K562 (cell line): ENCODE measurements at regions not wholly inside any gene's neighbourhood (a gene's known extent, or its start where the extent isn't known, plus 50 kb on each side); places are given as distances from the start of the nearest gene placed in this dataset.

Source experiments
- ATAC-seq: fragments of 200-7000 bp; cut with Tn5 transposase; 3 replicates; pipeline ENCODE4 v1.9.1; 2020; ENCODE audit warnings: moderate library complexity
- BruUV-seq: library from RNA; stranded (reverse); fragments of 400-500 nt; replicated peaks from 2 replicates; lab custom pipeline; 2021; lab: Mats Ljungman, UMichigan
- CTCF ChIA-PET: fragments of 300-600 bp; formaldehyde crosslinking; extraction: SDS; loops from one replicate; lab custom pipeline; 2021; ENCODE audit warnings: low intra/inter-chr PET ratio; lab: Yijun Ruan, JAX
- POLR2A ChIA-PET: fragments of 300-600, 350-650 bp; sonication (Branson Sonifier 250); formaldehyde crosslinking; extraction: SDS; loops from one replicate; lab custom pipeline; 2021; ENCODE audit warnings: antibody characterized with exemption, inconsistent platforms; lab: Yijun Ruan, JAX
- DNase-seq, 4 experiments: peaks; one replicate each; pipeline versions ENCODE4 v3.0.0 to v3.0.0-alpha.2; 2011 to 2018; ENCODE audit warnings: low spot score in 3 of 4, mixed read lengths in 3 of 4; ENCODE audit errors: extremely low read depth in 1 of 4
- FAIRE-seq: peaks from 2 replicates; lab custom pipeline; 2011; peaks lifted over from hg19 to GRCh38; lab: Jason Lieb, UNC
- H2AFZ ChIP-seq: 2 replicates; pipeline ENCODE4 v1.6.0; 2011; ENCODE audit warnings: low read depth, low read length, control low read depth, inconsistent platforms
- H3K27ac ChIP-seq: fragments of 200-600 bp; 3 replicates; pipeline ENCODE4 v1.8.0; 2011; ENCODE audit warnings: low read depth, mild to moderate bottlenecking, control low read depth, inconsistent platforms, low read length, moderate library complexity, mixed read lengths; ENCODE audit errors: extremely low read depth
- H3K27me3 ChIP-seq, 2 experiments: fragments of 300-600 bp in 1 of 2; 2 replicates in 1 of 2; 3 replicates in 1 of 2; pipeline versions ENCODE4 v1.6.0 to v1.8.0; 2011; ENCODE audit warnings: inconsistent platforms in 2 of 2, low read length in 2 of 2, mild to moderate bottlenecking in 1 of 2, mixed read lengths in 1 of 2, moderate library complexity in 1 of 2; ENCODE audit not compliant: control insufficient read depth in 2 of 2, insufficient read depth in 2 of 2
- H3K36me3 ChIP-seq: fragments of 300-600 bp; 3 replicates; pipeline ENCODE4 v1.8.0; 2011; ENCODE audit warnings: mild to moderate bottlenecking, low read length, inconsistent platforms; ENCODE audit not compliant: control insufficient read depth, insufficient read depth
- H3K4me1 ChIP-seq, 2 experiments: fragments of 200-600 bp in 1 of 2; replicated peaks in 1 of 2; 2 replicates in 1 of 2; 3 replicates in 1 of 2; pipeline versions ENCODE4 v1.5.1 to v1.8.0; 2011; ENCODE audit warnings: inconsistent platforms in 2 of 2, low read length in 2 of 2, mild to moderate bottlenecking in 1 of 2, mixed read lengths in 1 of 2, moderate library complexity in 1 of 2; ENCODE audit not compliant: control insufficient read depth in 2 of 2, insufficient read depth in 2 of 2
- H3K4me2 ChIP-seq: 2 replicates; pipeline ENCODE4 v1.6.1; 2011; ENCODE audit warnings: low read length, control low read depth, inconsistent platforms, mixed read lengths; ENCODE audit not compliant: insufficient read depth
- H3K4me3 ChIP-seq: fragments of 200-600 bp; sonication (generic), shearing (Covaris generic); 2 replicates; pipeline ENCODE4 v1.5.1; 2016; ENCODE audit warnings: control low read depth, inconsistent platforms
- H3K79me2 ChIP-seq: fragments of 200-600 bp; 3 replicates; pipeline ENCODE4 v1.8.0; 2011; ENCODE audit warnings: low read length, inconsistent platforms; ENCODE audit not compliant: control insufficient read depth, insufficient read depth
- H3K9ac ChIP-seq, 2 experiments: 2 replicates each; pipeline versions ENCODE4 v1.6.0 to v1.6.1; 2011; ENCODE audit warnings: low read depth in 2 of 2, low read length in 2 of 2, control low read depth in 1 of 2, inconsistent platforms in 1 of 2, mild to moderate bottlenecking in 1 of 2, mixed read lengths in 1 of 2; ENCODE audit not compliant: insufficient read depth in 1 of 2
- H3K9me1 ChIP-seq: one replicate; pipeline ENCODE4 v1.6.0; 2011; ENCODE audit warnings: inconsistent platforms, mild to moderate bottlenecking, low read length, moderate library complexity; ENCODE audit not compliant: control insufficient read depth, insufficient read depth
- H3K9me3 ChIP-seq: replicated peaks from 2 replicates; pipeline ENCODE4 v1.5.1; 2011; ENCODE audit warnings: low read depth, low read length, inconsistent platforms; ENCODE audit not compliant: control insufficient read depth, insufficient read depth
- H4K20me1 ChIP-seq: replicated peaks from 2 replicates; pipeline ENCODE4 v1.6.1; 2011; ENCODE audit warnings: low read length, inconsistent platforms, mixed read lengths; ENCODE audit not compliant: control insufficient read depth, insufficient read depth
- CXXC5 ChIP-seq: fragments of 250-450 bp; sonication (Bioruptor Pico); IDR thresholded peaks from 2 replicates; pipeline ENCODE4 v1.8.0; 2022; ENCODE audit warnings: inconsistent platforms, mild to moderate bottlenecking, moderate library complexity
- HSF4 ChIP-seq: fragments of 250-450 bp; sonication (Bioruptor Pico); IDR thresholded peaks from 2 replicates; pipeline ENCODE4 v2.1.2; 2022; ENCODE audit warnings: mild to moderate bottlenecking, moderate library complexity, borderline replicate concordance
- KDM1A ChIP-seq, 2 experiments: fragments of 450-650 bp; IDR thresholded peaks; 2 replicates each; pipeline ENCODE4 v1.6.1; 2016; ENCODE audit warnings: mild to moderate bottlenecking in 2 of 2
- KDM2B ChIP-seq: fragments of 250-450 bp; sonication (Bioruptor Pico); IDR thresholded peaks from 2 replicates; pipeline ENCODE4 v1.8.0; 2021; ENCODE audit warnings: mild to moderate bottlenecking, moderate library complexity
- MYC ChIP-seq, 2 experiments: fragments of 250-450 bp in 1 of 2; sonication (Bioruptor Pico) in 1 of 2; IDR thresholded peaks; 2 replicates each; pipeline versions ENCODE4 v1.5.1 to v1.6.1; 2012 to 2021; ENCODE audit warnings: low read depth in 2 of 2, borderline replicate concordance in 1 of 2, improper control_type of control experiment in 1 of 2, low read length in 1 of 2, mild to moderate bottlenecking in 1 of 2, moderate library complexity in 1 of 2
- MYNN ChIP-seq, 2 experiments: sonication (generic); formaldehyde crosslinking in 1 of 2; IDR thresholded peaks; 2 replicates each; pipeline versions ENCODE4 v1.5.0 to v1.6.1; 2016 to 2020; ENCODE audit warnings: antibody characterized with exemption in 1 of 2, missing genetic modification reagents in 1 of 2
- NCOR1 ChIP-seq: fragments of 450-650 bp; IDR thresholded peaks from 2 replicates; pipeline ENCODE4 v1.6.1; 2016; ENCODE audit warnings: mild to moderate bottlenecking, moderate library complexity
- PPARD ChIP-seq: fragments of 250-450 bp; sonication (Bioruptor Pico); IDR thresholded peaks from 2 replicates; pipeline ENCODE4 v1.8.0; 2022; ENCODE audit warnings: inconsistent platforms, mild to moderate bottlenecking, moderate library complexity
- TRIM28 ChIP-seq: fragments of 450-650 bp; IDR thresholded peaks from 2 replicates; pipeline ENCODE4 v1.6.1; 2017
- USF2 ChIP-seq: sonication (generic); formaldehyde crosslinking; IDR thresholded peaks from 2 replicates; pipeline ENCODE4 v1.5.0; 2020; ENCODE audit warnings: missing genetic modification reagents
- XRCC3 ChIP-seq: fragments of 450-650 bp; IDR thresholded peaks from 2 replicates; pipeline ENCODE4 v1.6.1; 2017; ENCODE audit warnings: mild to moderate bottlenecking, moderate library complexity
- ZBTB7A ChIP-seq: IDR thresholded peaks from 2 replicates; pipeline ENCODE4 v1.6.1; 2011; ENCODE audit warnings: low read depth, mild to moderate bottlenecking, low read length, moderate library complexity, borderline replicate concordance; ENCODE audit not compliant: control insufficient read depth
- ZBTB8A ChIP-seq: fragments of 450-650 bp; IDR thresholded peaks from 2 replicates; pipeline ENCODE4 v1.6.1; 2018; ENCODE audit warnings: mild to moderate bottlenecking, moderate library complexity; ENCODE audit not compliant: partially characterized antibody
- ZNF197 ChIP-seq: fragments of 200-800 bp; sonication (Bioruptor generic); IDR thresholded peaks from 2 replicates; pipeline ENCODE4 v1.6.1; 2016; ENCODE audit warnings: low read depth, missing genetic modification characterization, missing compliant biosample characterization
- ZNF239 ChIP-seq: fragments of 250-450 bp; sonication (Bioruptor Pico); IDR thresholded peaks from 2 replicates; pipeline ENCODE4 v1.4.0; 2020; ENCODE audit warnings: mild to moderate bottlenecking
- WGBS: fragments of 100-300 bp; shearing (Covaris generic); methylation state at CpG from one replicate; pipeline ENCODE4 v1.1.6; 2016; ENCODE audit warnings: low coverage, mixed read lengths; ENCODE audit not compliant: insufficient coverage; ENCODE audit errors: missing lambda C conversion rate; 5-methylcytosine and 5-hydroxymethylcytosine counted together
- in situ Hi-C: fragments of 300-500 bp; cut with MboI; formaldehyde crosslinking; loops from 4 replicates; pipeline ENCODE4 v1.15.0; 2018; ENCODE audit warnings: inconsistent platforms, mixed read lengths
- intact Hi-C: fragments of 100-400 bp; cut with micrococcal nuclease; formaldehyde crosslinking; loops from 2 replicates; pipeline ENCODE4 v1.14.2; 2022

- Histone ChIP-seq H3K9ac (no peak overlapping the region), H3K79me2 (no peaks in the 10 kb centered on the region), H3K4me2 (no peak overlapping the region), H3K4me1 (no peaks in the 10 kb centered on the region), H3K9me3 (no peaks in the 10 kb centered on the region; the same call in 1 of the 2 replicates), H3K36me3 (no peaks in the 10 kb centered on the region), H2AFZ (no peak overlapping the region), H3K9me1 (no peaks in the 10 kb centered on the region), H3K27ac (no peak overlapping the region), H3K27me3 (no peaks in the 10 kb centered on the region), H4K20me1 (no peaks in the 10 kb centered on the region), H3K4me3 (no peak overlapping the region)
- ChIA-PET POLR2A (no interaction called here), CTCF (no interaction called here)
- ATAC-seq (no peak), DNase-seq (no peak), FAIRE-seq (no peak)
- intact Hi-C loops = no loop called here
- WGBS = 0% methylated on average over 4 of the region's 4 CpGs
- BruUV-seq = no TSS peak
- in situ Hi-C loops = no loop called here
- TF ChIP-seq KDM1A (IDR thresholded peaks at IDR 0.05) = no peak
- no peak for TF ChIP-seq PPARD (CRISPR knock-in tag)
These were observed 183.5 kb upstream of the PHYHIPL start for GRCh38 chr10:58992830-58993460.

GRCh38 chr10:58993480-58994221 lies 182.8 kb upstream of the PHYHIPL start:
- Histone ChIP-seq H3K79me2 (no peaks in the 10 kb centered on the region), H3K4me1 (no peaks in the 10 kb centered on the region), H3K9me1 (no peaks in the 10 kb centered on the region), H4K20me1 (no peaks in the 10 kb centered on the region), H3K4me2 (no peak overlapping the region), H3K27me3 (no peaks in the 10 kb centered on the region), H3K27ac (no peak overlapping the region), H3K36me3 (no peaks in the 10 kb centered on the region), H3K4me3 (no peak overlapping the region), H3K9me3 (no peaks in the 10 kb centered on the region; the same call in 1 of the 2 replicates), H2AFZ (no peak overlapping the region), H3K9ac (no peak overlapping the region)
- no peak for ATAC-seq
- no peak for FAIRE-seq
- in situ Hi-C loops (no loop called here), intact Hi-C loops (no loop called here)
- no TSS peak for BruUV-seq
- WGBS = under 1% methylated on average over 7 of the region's 7 CpGs
- no peak for DNase-seq
- POLR2A ChIA-PET = no interaction called here
- CTCF ChIA-PET = no interaction called here
- TF ChIP-seq MYNN (IDR thresholded peaks at IDR 0.05) = no peak
- TF ChIP-seq MYNN (CRISPR knock-in tag; IDR thresholded peaks at IDR 0.05) = no peak
- no peak for TF ChIP-seq ZNF197 (CRISPR knock-in tag)
- no peak for TF ChIP-seq NCOR1
- no peak for TF ChIP-seq MYC (IDR thresholded peaks at IDR 0.05; ENCODE audit: low read depth, low read length)
- no peak for TF ChIP-seq MYC (CRISPR knock-in tag; IDR thresholded peaks at IDR 0.05; ENCODE audit: borderline replicate concordance, low read depth)
- no peak for TF ChIP-seq ZNF239 (CRISPR knock-in tag)
- no peak for TF ChIP-seq USF2 (CRISPR knock-in tag)
- no peak for TF ChIP-seq ZBTB8A
- TF ChIP-seq TRIM28 = no peak
- TF ChIP-seq KDM2B (CRISPR knock-in tag) = no peak
- TF ChIP-seq ZBTB7A = no peak
- TF ChIP-seq XRCC3 = no peak
- TF ChIP-seq CXXC5 (CRISPR knock-in tag) = no peak
- no peak for TF ChIP-seq HSF4
